ENCODE measurements at regions not wholly inside any gene's neighbourhood (a gene's known extent, or its start where the extent isn't known, plus 50 kb on each side); places are given as distances from the start of the nearest gene placed in this dataset.

GRCh38 chr20:7272512-7272911 lies 505.0 kb downstream of the BMP2 start:
- peak; percentile 33 for DNase-seq

GRCh38 chr20:7274870-7275269 lies 507.4 kb downstream of the BMP2 start:
- no peak for DNase-seq

GRCh38 chr20:7275645-7276237 lies 508.3 kb downstream of the BMP2 start:
- no peak for DNase-seq

GRCh38 chr20:7285918-7286556 lies 518.6 kb downstream of the BMP2 start:
- DNase-seq, result peak; percentile 73

GRCh38 chr20:7291323-7291943 lies 523.9 kb downstream of the BMP2 start:
- no peak for DNase-seq

- no peak for DNase-seq
Measured at GRCh38 chr20:7291946-7292345, 524.5 kb downstream of the BMP2 start.

- no peak for DNase-seq
Measured at GRCh38 chr20:7294816-7295360, 527.4 kb downstream of the BMP2 start.

- DNase-seq, result no peak
Measured at GRCh38 chr20:7301807-7302206, 534.3 kb downstream of the BMP2 start.

- no peak for DNase-seq
Measured at GRCh38 chr20:7302250-7302649, 534.8 kb downstream of the BMP2 start.

- no peak for DNase-seq
Measured at GRCh38 chr20:7305976-7306375, 538.5 kb downstream of the BMP2 start.

- DNase-seq, result no peak
Measured at GRCh38 chr20:7308163-7308562, 540.7 kb downstream of the BMP2 start.

GRCh38 chr20:7313047-7313446 lies 545.6 kb downstream of the BMP2 start:
- DNase-seq, result no peak

GRCh38 chr20:7323957-7324356 lies 556.5 kb downstream of the BMP2 start:
- DNase-seq, result no peak

- no peak for DNase-seq
Measured at GRCh38 chr20:7327810-7328209, 560.3 kb downstream of the BMP2 start.

GRCh38 chr20:7330850-7331249 lies 563.4 kb downstream of the BMP2 start:
- no peak for DNase-seq

GRCh38 chr20:7332169-7332568 lies 564.7 kb downstream of the BMP2 start:
- no peak for DNase-seq

GRCh38 chr20:7333841-7334240 lies 566.4 kb downstream of the BMP2 start:
- DNase-seq, result no peak

- no peak for DNase-seq
Measured at GRCh38 chr20:7346026-7346425, 578.5 kb downstream of the BMP2 start.

GRCh38 chr20:7346562-7346961 lies 579.1 kb downstream of the BMP2 start:
- DNase-seq, result no peak

- DNase-seq, result no peak
Measured at GRCh38 chr20:7347409-7347808, 579.9 kb downstream of the BMP2 start.

- no peak for DNase-seq
Measured at GRCh38 chr20:7348253-7348652, 580.8 kb downstream of the BMP2 start.

- no peak for DNase-seq
Measured at GRCh38 chr20:7352165-7352564, 584.7 kb downstream of the BMP2 start.

GRCh38 chr20:7355051-7355450 lies 585.2 kb downstream of the HAO1 start:
- no peak for DNase-seq

- no peak for DNase-seq
Measured at GRCh38 chr20:7358670-7359069, 581.6 kb downstream of the HAO1 start.
